ENCODE measurements at regions not wholly inside any gene's neighbourhood (a gene's known extent, or its start where the extent isn't known, plus 50 kb on each side); places are given as distances from the start of the nearest gene placed in this dataset.

GRCh38 chr6:121616406-121616805, 181.0 kb downstream of the GJA1 start:
- H3K36me3 ChIP-seq: no peaks in the 10 kb centered on the region
- no peak overlapping the region for H3K4me3 ChIP-seq
- no peaks in the 10 kb centered on the region for H3K27me3 ChIP-seq
- no peak for TF ChIP-seq CTCF (IDR thresholded peaks at IDR 0.05; ENCODE audit: low read depth, low read length)
- no peaks in the 10 kb centered on the region for H3K4me1 ChIP-seq (ENCODE audit: low read depth)
- no peak overlapping the region for H3K27ac ChIP-seq
- DNase-seq (ENCODE audit: low read depth in 1 of 2, low spot score in 1 of 2): no peak
- no peaks in the 10 kb centered on the region for H3K9me3 ChIP-seq (ENCODE audit: low read depth)

- H3K9me3 ChIP-seq (ENCODE audit: low read depth): no peaks in the 10 kb centered on the region
- H3K27me3 ChIP-seq: no peaks in the 10 kb centered on the region
- no peak overlapping the region for H3K4me3 ChIP-seq
- H3K4me1 ChIP-seq (ENCODE audit: low read depth): no peaks in the 10 kb centered on the region
- no peak for DNase-seq (ENCODE audit: low read depth in 1 of 2, low spot score in 1 of 2)
- H3K36me3 ChIP-seq: no peaks in the 10 kb centered on the region
- no peak for TF ChIP-seq CTCF (IDR thresholded peaks at IDR 0.05; ENCODE audit: low read depth, low read length)
- no peak overlapping the region for H3K27ac ChIP-seq
Measured at GRCh38 chr6:121617388-121617787, 181.9 kb downstream of the GJA1 start.

- Histone ChIP-seq H3K27ac (no peak overlapping the region), H3K9me3 (ENCODE audit: low read depth) (no peaks in the 10 kb centered on the region), H3K4me3 (no peak overlapping the region), H3K4me1 (ENCODE audit: low read depth) (no peaks in the 10 kb centered on the region), H3K27me3 (no peaks in the 10 kb centered on the region), H3K36me3 (no peaks in the 10 kb centered on the region)
- TF ChIP-seq CTCF (IDR thresholded peaks at IDR 0.05; ENCODE audit: low read depth, low read length): no peak
- no peak for DNase-seq (ENCODE audit: low read depth in 1 of 2, low spot score in 1 of 2)
Measured at GRCh38 chr6:121619013-121619412, 183.6 kb downstream of the GJA1 start.

- DNase-seq (ENCODE audit: low read depth in 1 of 2, low spot score in 1 of 2): no peak
- no peak overlapping the region for H3K27ac ChIP-seq
- no peaks in the 10 kb centered on the region for H3K9me3 ChIP-seq (ENCODE audit: low read depth)
Measured at GRCh38 chr6:121619987-121620740, 184.7 kb downstream of the GJA1 start.

GRCh38 chr6:121627761-121628160, 192.3 kb downstream of the GJA1 start:
- no peak for DNase-seq (ENCODE audit: low read depth in 1 of 2, low spot score in 1 of 2)
- Histone ChIP-seq H3K27me3 (no peaks in the 10 kb centered on the region), H3K9me3 (ENCODE audit: low read depth) (no peaks in the 10 kb centered on the region), H3K36me3 (no peaks in the 10 kb centered on the region), H3K4me1 (ENCODE audit: low read depth) (no peaks in the 10 kb centered on the region), H3K27ac (no peak overlapping the region), H3K4me3 (no peak overlapping the region)
- TF ChIP-seq CTCF (IDR thresholded peaks at IDR 0.05; ENCODE audit: low read depth, low read length): no peak

More at GRCh38 chr6:121619987-121620740, 184.7 kb downstream of the GJA1 start:
- no peaks in the 10 kb centered on the region for H3K4me1 ChIP-seq (ENCODE audit: low read depth)
- TF ChIP-seq CTCF (IDR thresholded peaks at IDR 0.05; ENCODE audit: low read depth, low read length): no peak
- H3K27me3 ChIP-seq: no peaks in the 10 kb centered on the region
- H3K36me3 ChIP-seq: no peaks in the 10 kb centered on the region
- H3K4me3 ChIP-seq: no peak overlapping the region

All from cardiac muscle cell (in vitro differentiated cells and primary cell).